ENCODE measurements at regions not wholly inside any gene's neighbourhood (a gene's known extent, or its start where the extent isn't known, plus 50 kb on each side); places are given as distances from the start of the nearest gene placed in this dataset.

DNA sequence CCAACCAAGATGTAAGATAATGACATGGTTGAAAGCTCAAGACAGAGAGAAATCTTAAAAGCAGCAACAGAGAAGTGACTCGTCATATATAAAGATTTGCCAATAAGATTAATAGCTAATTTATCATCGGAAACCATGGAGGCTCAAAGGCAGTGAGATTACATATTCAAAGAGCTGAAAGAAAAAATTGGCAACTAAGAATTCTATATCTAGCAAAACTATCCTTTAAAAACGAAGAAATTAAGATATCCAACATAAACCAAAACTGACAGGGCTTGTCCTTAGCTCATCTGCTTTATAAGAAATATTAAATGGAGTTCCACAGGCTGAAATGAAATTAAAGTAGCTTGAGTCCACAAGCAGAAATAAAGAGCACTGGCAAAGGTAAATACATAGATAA lies 236.6 kb downstream of the ANAPC1 start:
- TF ChIP-seq, protein P1, sequence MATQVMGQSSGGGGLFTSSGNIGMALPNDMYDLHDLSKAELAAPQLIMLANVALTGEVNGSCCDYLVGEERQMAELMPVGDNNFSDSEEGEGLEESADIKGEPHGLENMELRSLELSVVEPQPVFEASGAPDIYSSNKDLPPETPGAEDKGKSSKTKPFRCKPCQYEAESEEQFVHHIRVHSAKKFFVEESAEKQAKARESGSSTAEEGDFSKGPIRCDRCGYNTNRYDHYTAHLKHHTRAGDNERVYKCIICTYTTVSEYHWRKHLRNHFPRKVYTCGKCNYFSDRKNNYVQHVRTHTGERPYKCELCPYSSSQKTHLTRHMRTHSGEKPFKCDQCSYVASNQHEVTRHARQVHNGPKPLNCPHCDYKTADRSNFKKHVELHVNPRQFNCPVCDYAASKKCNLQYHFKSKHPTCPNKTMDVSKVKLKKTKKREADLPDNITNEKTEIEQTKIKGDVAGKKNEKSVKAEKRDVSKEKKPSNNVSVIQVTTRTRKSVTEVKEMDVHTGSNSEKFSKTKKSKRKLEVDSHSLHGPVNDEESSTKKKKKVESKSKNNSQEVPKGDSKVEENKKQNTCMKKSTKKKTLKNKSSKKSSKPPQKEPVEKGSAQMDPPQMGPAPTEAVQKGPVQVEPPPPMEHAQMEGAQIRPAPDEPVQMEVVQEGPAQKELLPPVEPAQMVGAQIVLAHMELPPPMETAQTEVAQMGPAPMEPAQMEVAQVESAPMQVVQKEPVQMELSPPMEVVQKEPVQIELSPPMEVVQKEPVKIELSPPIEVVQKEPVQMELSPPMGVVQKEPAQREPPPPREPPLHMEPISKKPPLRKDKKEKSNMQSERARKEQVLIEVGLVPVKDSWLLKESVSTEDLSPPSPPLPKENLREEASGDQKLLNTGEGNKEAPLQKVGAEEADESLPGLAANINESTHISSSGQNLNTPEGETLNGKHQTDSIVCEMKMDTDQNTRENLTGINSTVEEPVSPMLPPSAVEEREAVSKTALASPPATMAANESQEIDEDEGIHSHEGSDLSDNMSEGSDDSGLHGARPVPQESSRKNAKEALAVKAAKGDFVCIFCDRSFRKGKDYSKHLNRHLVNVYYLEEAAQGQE (IDR thresholded peaks at IDR 0.05; ENCODE audit: insufficient read depth in 1 of 2, low read depth in 2 of 2, low read length in 2 of 2), result no peak
- TF ChIP-seq POLR2AphosphoS5 (IDR thresholded peaks at IDR 0.05; ENCODE audit: low read depth, low read length), result no peak
- no peak for TF ChIP-seq TAF1 (IDR thresholded peaks at IDR 0.05; ENCODE audit: borderline replicate concordance, insufficient read depth, low read length)
- TF ChIP-seq SIN3A (IDR thresholded peaks at IDR 0.05; ENCODE audit: borderline replicate concordance, insufficient read depth, low read length), result no peak
- no peak for TF ChIP-seq FOXP2 (optimal IDR thresholded peaks at IDR 0.05; ENCODE audit: borderline replicate concordance, extremely low read depth, extremely low read length, insufficient read depth)

Data from PFSK-1 (cell line).